GM18519 (cell line): ENCODE measurements at regions not wholly inside any gene's neighbourhood (a gene's known extent, or its start where the extent isn't known, plus 50 kb on each side); places are given as distances from the start of the nearest gene placed in this dataset.
A peak's percentile ranks its signal among the peaks of the same experiment; 100 is the strongest.
"Not testable (repeated sequence)": the region's sequence is repeated elsewhere in the genome, so short reads cannot be mapped to it uniquely, and the experiment has no call there.

ENCODE experiments used
- ATAC-seq: cut with Tn5 transposase; IDR thresholded peaks from one replicate; pipeline ENCODE4 v1.9.1; 2021; ENCODE audit warnings: mild to moderate bottlenecking, moderate library complexity; ENCODE audit not compliant: unreplicated experiment, low FRiP score

DNA sequence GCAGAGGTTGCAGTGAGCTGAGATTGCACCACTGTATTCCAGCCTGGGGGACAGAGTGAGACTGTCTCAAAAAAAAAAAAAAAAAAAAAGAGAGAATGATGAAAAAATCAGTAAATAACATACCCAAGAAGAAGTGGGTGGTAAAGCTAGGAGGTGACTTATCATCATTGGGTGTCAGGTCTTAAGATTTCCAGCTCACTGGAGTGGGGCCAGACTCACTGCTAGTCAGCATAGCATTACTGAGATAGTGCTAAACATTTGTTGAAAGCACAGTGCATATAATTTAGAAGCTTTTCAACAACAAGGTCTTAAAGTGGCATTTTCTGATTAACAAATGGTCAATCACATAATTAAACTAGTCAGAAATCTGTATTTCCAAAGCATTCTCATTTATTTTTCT is 221.8 kb upstream of the GYPA start:
- no peak for ATAC-seq

DNA sequence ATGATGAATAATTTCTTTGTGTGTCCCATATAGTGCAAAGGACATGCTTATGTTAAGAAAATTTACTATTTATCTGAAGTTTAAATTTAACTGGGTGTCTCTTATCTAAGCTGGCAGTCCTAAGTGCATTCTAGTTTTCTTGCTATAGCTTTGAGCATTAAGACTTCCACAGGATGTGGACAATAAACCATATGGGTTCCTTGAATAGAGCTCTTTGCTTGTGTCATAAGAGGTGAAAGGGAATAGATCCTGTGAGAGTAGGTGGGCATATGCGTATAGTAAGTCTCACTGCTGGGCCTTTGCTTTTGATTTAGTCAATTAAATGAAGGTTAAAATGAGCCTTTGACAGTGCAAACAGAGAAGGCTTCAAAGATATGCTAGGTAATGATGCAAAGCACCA is 223.4 kb upstream of the GYPA start:
- no peak for ATAC-seq

DNA sequence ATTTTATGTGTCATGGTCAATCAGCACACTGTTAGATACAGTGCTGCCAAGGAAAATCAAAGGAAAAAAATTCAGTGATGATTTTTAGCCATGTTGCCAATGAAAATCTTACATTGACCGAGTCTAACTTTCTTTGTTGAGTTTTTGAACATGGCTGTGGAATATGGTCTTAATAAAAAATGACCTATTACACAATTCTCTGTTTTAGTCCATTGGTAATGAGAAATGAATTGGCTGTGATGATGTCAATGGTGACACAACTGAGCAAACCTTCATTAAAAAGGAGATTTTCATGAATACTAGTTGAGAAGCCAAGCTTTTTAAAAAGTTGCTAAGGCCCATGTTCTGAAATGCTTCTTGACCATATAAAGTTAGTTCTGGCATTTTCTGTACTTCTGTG is 225.9 kb upstream of the GYPA start:
- no peak for ATAC-seq

DNA sequence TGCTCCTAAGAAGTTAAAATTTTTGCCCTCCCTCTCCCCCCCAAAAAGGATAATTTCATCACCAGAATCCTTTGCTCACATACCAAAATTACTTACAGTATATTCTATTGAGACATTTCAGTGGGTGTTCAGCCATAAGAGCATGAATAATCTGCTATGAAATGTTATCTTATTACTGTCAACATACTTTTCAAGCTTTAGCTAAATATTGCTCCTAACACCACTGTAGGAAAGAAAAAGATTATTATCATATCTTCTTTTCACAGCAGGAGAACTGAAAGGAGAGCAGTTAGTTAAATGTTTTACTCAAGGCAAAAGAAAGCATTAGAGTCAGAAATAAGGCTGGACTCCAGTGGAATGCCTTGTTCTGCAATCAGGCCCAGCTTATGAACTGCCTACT is 231.0 kb upstream of the GYPA start:
- no peak for ATAC-seq

DNA sequence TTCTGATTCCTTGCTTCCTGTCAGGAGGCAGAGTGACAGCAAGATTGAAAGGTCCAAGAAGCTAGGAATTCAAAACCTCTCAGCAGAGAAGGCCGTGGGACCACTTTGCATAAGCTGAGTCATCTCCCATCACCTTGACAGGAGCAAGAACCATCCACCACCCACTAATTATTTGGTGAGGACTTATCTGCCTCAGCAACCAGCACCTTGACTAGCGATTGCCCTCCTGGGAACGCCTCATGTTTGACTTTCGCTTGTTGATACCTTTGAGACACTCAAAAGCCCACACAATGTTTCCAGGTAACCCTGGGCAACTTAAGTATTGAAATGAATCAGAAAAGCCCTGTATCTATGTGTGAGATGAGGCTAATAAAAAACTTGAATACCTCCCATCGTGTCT is 233.5 kb upstream of the GYPA start:
- ATAC-seq = peak; percentile 97

DNA sequence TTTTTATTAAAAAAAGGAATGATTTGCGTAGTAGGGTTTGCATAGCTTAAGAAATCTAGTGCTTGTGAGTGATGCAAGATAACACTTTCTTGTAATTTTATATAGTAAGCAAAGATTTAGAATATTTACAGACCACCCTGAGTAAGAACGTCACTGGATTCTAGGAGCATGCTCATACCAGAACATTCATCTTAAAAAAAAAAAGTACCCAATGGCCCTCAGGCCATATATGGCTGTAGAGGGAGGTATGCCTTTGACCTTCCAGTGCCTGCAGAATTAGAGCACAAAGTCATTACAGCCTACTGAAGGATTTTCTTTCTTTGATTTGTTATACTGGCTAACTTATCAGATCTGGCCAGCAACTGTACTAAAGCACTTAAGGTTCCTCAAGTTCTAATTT is 236.3 kb upstream of the GYPA start:
- no peak for ATAC-seq

DNA sequence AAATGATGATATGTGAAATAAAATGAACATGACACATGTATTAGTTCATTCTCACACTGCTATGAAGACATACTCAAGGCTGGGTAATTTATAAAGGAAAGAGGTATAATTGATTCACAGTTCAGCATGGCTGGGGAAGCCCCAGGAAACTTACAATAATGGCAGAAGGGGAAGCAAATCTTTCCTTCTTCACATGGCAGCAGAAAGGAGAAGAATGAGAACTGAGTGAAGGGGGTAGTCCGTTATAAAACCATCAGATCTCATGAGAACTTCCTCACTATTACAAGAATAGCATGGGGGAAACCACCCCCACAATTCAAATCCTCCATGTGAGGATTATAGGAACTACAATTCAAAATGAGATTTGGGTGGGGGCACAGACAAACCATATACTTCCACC is 243.9 kb upstream of the GYPA start:
- no peak for ATAC-seq

DNA sequence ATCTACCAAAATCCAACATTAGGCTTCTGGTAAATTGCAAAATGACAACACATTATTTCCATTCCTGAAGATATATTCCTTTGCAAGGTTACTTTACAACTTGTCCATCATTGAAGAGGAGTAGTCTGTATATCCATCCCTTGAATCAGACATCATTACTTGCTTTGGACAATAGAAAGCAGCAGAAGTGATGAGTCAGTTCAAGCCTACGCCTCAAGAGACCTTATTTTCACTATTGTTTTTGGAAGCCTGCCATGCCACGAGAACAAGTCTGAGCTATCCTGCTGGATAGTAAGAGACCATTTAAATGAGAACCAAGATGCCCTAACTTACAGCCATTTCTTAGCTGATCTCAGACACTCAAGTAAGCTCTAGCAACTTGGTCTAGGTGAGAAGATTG is 246.0 kb upstream of the HHIP start:
- peak; percentile 97 for ATAC-seq

DNA sequence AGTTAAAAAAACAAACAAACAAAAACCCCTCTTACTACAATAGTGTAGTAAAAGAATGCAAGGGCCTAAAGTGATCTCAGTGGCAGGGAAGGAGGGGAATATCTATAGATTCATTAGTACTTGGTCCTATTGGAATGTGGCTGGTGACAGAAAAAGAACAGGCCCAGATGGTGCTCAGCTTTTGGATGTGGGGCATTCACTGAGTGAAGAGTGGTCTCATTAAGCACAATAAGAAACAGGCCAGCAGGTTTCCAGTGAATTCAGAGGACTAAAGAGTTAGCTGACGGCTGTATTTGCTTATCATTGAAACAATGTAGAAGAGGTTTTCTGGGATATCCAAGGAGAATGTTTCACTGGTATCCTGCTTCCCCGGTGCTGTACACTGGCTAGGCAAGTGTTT is 243.8 kb upstream of the HHIP start:
- ATAC-seq = no peak

DNA sequence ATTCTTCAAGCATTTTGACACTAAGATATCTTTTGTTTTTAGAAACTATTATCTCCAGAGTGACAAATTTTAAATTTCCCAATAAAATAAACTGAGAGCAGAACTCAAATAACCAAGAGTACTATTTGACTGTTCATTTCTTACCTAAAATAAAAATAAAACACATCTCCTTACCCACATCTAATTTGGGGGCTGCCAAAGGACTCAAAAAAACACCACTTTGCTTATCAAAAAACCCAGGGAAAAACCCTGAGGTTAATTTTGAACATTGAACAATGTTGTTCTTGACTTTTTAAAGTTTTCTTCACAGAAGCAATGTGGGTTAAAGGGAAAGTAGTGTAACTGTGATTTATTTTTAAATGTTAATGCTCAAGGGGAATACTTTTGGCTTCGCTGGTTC is 243.0 kb upstream of the HHIP start:
- ATAC-seq = no peak

DNA sequence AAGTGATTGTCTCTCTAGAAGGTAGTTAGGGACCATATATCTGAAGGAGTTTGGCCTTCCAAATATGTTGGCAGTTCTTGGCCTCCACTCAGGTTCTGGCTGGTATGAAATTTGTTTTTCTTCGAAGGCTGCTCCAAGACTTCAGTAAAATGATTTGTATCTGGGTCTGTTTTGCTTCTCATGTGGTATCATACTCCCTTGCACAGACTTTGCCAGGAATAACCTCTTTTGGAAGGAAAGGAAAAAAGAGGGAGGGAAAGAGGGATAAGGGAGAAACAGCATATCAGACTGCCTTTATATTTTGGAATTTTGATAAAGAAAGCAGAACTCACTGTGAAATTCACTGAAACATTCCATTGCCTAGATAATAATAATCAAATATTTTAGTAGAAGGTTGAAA is 242.1 kb upstream of the HHIP start:
- no peak for ATAC-seq

DNA sequence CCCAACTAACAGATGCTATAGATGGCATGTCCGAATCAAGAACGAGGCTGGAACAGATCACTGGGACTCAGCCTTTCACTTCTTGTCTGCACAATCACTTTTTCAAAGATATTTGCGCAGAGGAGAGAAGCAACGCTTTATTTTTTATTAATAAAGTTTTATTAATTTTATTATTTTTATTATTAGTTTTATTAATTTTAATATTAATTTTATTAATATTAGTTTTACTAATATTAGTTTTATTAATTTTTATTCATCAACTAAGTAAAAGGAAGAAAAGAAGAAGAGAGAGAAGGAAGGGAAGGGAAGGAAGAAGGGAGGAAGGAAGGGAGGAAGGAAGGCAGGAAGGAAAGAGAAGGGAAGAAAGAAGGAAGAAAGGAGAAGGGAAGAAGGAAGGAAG is 236.4 kb upstream of the HHIP start:
- ATAC-seq = no peak

DNA sequence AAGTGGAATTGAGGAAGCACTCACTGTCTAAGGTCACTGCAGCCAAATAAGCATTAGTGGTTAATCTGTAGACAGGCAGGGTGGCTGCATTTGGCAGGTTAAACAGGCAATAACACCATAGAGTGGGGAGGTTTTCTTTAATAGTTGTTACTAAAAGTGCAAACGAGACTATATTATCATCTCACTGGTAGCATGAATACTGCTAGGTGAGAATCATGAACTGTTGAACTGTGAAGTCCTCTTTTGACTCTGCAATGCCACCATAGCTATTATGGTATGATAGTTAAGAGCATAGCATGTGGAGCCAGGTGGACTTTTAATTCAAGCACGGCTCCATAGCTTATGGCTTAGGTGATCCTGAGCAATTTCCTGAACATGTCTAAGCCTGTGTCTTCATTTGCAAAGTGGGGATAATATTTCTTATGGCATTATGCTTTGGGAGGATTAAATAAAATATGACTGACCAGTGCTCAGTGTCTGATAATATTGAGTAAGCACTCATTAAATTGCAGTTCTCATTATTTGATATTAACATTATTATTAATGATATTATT is 235.6 kb upstream of the HHIP start:
- ATAC-seq = peak; percentile 28

DNA sequence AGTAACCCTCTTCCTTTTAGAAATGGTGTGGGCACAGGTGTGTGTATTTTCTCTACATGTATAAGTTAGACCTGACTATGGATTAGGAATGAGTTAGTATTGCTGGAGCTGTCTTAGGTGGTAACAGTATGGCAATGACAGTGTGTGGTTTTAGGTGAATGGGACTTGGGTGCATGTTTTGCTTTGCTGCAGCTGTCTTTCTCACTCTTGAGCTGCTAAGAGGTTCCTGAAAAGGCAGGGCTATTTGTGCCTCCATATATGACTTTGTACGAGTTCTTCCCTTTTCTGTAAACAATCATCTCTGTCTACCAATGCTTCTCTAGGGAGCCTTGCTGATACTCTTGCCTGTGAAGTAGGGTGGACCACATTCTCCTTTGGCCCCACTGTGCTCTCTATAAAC is 234.8 kb upstream of the HHIP start:
- ATAC-seq = peak; percentile 56

DNA sequence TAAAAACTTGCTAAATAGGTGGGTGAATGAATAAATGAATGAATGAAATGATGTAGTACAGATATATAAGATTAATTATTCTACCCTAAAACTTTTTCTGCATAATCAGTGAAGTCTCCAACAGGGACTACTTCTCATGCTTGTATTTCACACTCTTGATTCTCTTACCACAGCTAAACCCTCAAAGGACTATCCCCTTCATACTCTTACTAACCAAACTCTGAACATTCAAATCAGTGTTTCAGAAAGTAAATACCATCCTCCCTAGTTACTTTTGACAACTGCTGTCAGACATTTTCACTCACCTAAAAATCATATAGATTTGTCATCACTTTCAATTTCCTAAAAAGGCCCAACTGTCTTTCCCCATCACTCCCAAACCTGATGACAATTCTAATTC is 234.3 kb upstream of the HHIP start:
- peak; percentile 59 for ATAC-seq

DNA sequence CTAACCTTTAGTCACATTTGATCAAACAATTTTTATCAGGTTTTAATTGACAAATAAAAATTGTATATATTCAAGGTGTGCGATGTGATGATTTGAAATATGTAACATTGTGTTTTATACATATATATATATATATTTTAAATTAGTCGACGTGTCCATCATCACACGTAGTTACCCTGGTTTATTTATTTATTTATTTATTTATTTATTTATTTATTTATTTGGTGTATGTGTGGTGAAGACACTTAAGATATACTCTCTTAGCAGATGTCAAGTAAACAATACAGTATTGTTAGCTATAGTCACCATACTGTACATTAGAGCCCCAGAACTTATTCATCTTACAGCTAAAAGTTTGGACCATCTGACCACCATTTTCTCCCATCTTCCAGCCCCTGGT is 224.9 kb upstream of the HHIP start:
- no peak for ATAC-seq

DNA sequence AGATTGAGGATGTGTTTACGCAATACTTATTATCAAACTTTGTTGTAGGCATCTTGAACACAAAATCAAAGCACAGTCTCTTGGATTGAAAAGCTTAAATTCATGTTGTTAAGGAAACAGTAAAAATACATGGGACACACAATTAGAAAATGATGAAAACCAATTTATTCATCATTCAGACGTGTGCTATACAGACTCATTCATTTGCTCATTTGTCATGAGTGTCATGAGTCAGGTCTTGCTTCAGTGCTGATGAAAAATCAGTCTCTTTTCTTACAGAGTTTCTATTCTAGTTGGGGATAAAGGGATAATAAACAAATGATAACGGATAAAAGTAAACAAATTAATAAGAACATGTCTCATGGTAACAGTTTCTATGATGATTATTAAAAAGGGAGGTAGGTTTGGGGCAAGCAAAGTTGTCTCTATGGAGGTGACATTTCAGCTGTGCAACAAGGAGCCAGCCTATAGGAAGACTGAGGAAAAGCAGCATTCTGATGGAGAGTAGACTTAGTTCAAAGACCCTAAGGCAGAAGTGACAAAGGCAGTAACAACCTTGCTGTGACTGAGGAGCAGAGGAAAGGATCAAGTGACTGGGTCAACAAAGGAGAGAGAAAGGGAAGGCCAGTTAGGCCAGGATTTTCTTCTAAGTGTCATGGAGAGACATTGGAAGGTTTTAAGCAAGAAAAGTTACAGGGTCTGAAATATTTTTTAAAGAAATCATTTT is 224.0 kb upstream of the HHIP start:
- ATAC-seq = no peak

DNA sequence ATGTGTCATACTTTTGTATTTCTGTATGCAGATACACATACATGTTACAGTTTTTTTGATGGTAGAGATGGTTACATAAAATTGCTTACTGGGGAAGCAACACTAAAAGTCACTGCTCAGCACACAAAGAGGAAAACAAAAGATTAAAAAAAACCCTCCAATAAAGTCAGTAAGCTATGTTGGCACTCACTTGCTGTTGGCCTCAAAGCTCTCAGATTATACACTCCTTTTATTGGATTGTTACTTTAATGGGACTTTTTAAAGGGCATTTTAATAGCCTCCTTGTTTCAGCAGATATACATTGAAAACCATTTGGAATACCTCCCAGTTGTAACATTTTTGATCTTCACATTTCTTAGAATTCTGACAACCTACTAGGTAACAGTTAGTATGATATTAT is 222.0 kb upstream of the HHIP start:
- no peak for ATAC-seq

DNA sequence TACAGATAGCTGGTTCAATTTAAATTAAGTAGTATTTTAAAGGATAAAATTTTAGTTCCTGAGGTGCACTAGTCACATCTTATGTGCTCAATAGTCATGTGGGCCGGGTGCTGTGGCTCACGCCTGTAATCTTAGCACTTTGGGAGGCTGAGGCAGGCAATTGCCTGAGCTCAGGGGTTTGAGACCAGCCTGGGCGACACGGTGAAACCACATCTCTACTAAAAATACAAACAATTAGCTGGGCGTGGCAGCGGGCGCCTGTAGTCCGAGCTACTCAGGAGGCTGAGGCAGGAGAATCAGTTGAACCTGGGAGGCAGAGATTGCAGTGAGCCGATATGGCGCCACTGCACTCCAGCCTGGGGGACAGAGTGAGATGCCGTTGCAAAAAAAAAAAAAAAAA is 219.9 kb upstream of the HHIP start:
- ATAC-seq = not testable (repeated sequence)

DNA sequence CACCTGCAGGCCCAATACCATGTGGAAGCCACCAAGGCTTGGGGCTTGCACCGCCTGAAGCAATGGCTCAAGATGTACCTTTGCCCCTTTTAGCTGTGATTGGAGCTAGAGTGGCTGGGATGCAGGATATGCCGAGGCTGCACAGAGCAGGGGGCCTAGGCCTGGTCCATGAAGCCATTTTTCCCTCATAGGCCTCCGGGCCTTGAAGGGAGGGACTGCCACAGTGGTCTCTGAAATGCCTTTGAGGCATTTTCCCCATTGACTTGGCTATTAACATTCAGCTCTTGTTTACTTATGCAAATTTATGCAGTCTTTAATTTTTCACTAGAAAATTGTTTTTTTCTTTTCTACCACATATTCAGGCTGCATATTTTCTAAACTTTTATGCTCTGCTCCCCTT is 203.2 kb upstream of the HHIP start:
- ATAC-seq = no peak

DNA sequence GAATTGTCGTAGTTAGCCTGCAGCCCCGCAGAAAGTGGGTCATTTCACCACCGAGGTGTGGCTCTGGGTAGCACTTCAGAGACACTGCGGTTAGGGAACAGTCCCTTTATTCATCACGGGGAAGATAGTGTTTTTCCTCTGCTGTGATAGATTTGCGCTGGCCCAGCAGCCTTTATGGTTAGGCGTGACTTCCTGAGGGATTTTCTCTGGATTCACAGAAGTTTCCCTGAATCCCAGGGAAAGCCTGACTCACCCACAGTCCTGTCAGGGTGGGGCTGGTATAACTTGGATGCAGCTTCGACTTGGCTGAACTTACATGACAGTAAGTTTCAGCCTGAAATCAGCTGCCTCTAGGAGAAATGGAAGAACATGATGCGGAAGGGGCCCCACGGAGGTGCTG is 196.3 kb upstream of the HHIP start:
- ATAC-seq = no peak

DNA sequence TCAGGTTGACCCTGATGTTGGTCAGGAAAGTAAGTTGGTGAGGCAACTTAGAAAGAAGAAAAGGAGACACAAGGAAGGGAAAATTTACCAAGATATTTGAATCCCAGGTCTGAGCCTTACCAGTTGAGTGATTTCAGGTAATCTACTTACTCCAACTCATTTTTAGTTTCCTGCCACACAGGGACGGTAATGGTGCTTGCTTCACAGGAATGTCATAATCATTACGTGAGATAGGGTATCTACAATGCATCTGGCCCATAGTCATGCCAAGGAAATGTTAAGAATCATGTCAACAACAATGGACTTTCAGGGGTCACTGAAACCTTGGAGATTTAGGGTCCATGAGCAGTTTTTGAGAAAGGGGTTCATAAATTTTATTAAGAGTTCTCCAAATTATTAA is 195.4 kb upstream of the HHIP start:
- no peak for ATAC-seq
